ENCODE measurements at regions not wholly inside any gene's neighbourhood (a gene's known extent, or its start where the extent isn't known, plus 50 kb on each side); places are given as distances from the start of the nearest gene placed in this dataset.

- DNase-seq, result no peak
These were observed 128.9 kb downstream of the MRM1 start for GRCh38 chr17:36730095-36730808.

GRCh38 chr17:36730857-36731490, 129.6 kb downstream of the MRM1 start:
- no peak for DNase-seq

- no peak for DNase-seq
These were observed 130.4 kb downstream of the MRM1 start for GRCh38 chr17:36731811-36732210.

GRCh38 chr17:36732351-36732750, 131.0 kb downstream of the MRM1 start:
- no peak for DNase-seq

- DNase-seq, result no peak
These were observed 135.1 kb downstream of the MRM1 start for GRCh38 chr17:36736201-36737156.

- no peak for DNase-seq
These were observed 137.8 kb downstream of the MRM1 start for GRCh38 chr17:36739208-36739607.

- DNase-seq, result no peak
These were observed 138.8 kb downstream of the MRM1 start for GRCh38 chr17:36740157-36740556.

- DNase-seq, result no peak
These were observed 139.9 kb downstream of the MRM1 start for GRCh38 chr17:36741019-36741902.

GRCh38 chr17:36742267-36743000, 141.1 kb downstream of the MRM1 start:
- no peak for DNase-seq

- no peak for DNase-seq
These were observed 141.7 kb downstream of the MRM1 start for GRCh38 chr17:36743130-36743529.

GRCh38 chr17:36746381-36747053, 145.1 kb downstream of the MRM1 start:
- no peak for DNase-seq

- no peak for DNase-seq
These were observed 146.5 kb downstream of the MRM1 start for GRCh38 chr17:36747861-36748260.

- no peak for DNase-seq
These were observed 146.9 kb downstream of the MRM1 start for GRCh38 chr17:36748272-36748671.

- DNase-seq, result no peak
These were observed 148.1 kb downstream of the MRM1 start for GRCh38 chr17:36749493-36749892.

GRCh38 chr17:36750316-36750885, 149.0 kb downstream of the MRM1 start:
- no peak for DNase-seq

GRCh38 chr17:36752096-36752888, 150.9 kb downstream of the MRM1 start:
- DNase-seq, result no peak

- peak; percentile 60 to 61 for DNase-seq
These were observed 154.2 kb downstream of the MRM1 start for GRCh38 chr17:36755586-36755985.

GRCh38 chr17:36756695-36757094, 155.3 kb downstream of the MRM1 start:
- no peak for DNase-seq

- DNase-seq, result no peak
These were observed 159.0 kb downstream of the MRM1 start for GRCh38 chr17:36760425-36760824.

All from activated CD4-positive, alpha-beta T cell treated with anti-CD3 and anti-CD28 coated beads, Interleukin-2, amount 50 U/mL, for 48 hours (primary cell).